ENCODE measurements at regions not wholly inside any gene's neighbourhood (a gene's known extent, or its start where the extent isn't known, plus 50 kb on each side); places are given as distances from the start of the nearest gene placed in this dataset.

DNA sequence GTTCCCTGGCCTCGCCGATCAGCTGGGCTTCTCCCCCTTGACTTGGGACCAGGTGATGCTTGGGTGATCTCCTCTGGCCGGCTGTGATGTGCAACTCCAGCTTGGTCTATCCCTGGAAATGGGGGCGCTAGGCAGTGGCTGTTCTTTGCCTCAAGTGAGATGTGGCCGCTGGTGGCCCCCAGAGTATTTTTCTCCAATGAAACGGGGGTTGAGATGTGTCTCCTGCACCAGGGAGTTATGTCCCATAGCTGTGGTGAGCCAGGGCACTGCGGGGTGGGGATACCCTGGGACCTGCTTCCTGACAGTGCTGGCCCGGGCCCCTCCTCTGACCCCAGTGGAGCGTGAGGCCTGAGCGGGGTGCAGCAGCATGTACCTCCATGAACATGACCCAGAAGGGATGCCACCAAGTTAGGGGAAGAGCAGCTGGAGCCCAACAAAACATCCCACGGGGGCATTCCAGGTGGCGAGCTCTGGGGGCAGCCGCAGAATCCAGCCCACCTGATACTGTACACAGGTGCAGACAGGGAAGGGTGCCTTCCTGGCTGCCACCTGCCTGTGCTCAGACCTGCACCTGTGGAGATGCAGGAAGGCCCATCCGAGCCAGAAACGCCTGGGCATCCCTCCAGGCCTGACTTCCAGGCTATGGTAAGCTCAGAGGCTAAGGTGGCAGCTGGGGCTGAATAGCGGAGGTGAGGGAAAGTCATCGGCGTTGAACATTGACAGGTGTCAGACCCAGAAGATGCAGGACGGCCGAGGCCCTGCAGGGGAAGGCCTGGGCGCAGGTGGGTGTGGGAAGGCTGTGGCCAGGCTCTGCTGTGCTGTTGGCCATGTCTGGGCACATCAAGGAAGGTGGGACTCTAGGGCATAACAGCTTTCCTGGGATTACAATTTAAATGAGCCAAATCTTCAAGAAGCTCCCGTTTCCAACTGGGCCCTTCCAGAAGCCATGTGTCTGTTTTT is 97.3 kb downstream of the CTTN start:
- DNase-seq (ENCODE audit: low read depth, low spot score) (no peak), ATAC-seq (no peak)
- H3K27ac ChIP-seq (ENCODE audit: low read depth, low read length): no peak overlapping the region
- intact Hi-C loops (cut with micrococcal nuclease): no loop called here
- H3K79me2 ChIP-seq (ENCODE audit: insufficient read depth, low read length): no peaks in the 10 kb centered on the region
- H3K9me3 ChIP-seq (ENCODE audit: control insufficient read depth in 1 of 2, insufficient read depth in 1 of 2, low read depth in 1 of 2, low read length in 2 of 2): peaks cover 7 to 10% of the 10 kb centered on the region in 2 experiments; a peak in 2 of 4 replicates
- no peaks in the 10 kb centered on the region for H3K9me2 ChIP-seq (ENCODE audit: insufficient read depth)
- ChIA-PET CTCF (no interaction called here), RAD21 (ENCODE audit: low non-redundant PET in 1 of 2, low total read pairs in 2 of 2, uncharacterized antibody in 2 of 2, unreplicated experiment in 2 of 2) (no interaction called here), POLR2A (no interaction called here)
- H3K9ac ChIP-seq (ENCODE audit: low read length): no peak overlapping the region
- TF ChIP-seq ZNF274 (IDR thresholded peaks at IDR 0.05; ENCODE audit: low read depth, low read length) (no peak), SP1 (IDR thresholded peaks at IDR 0.05; ENCODE audit: low read depth) (no peak), POLR2AphosphoS5 (IDR thresholded peaks at IDR 0.05; ENCODE audit: low read depth, low read length) (no peak), SRF (IDR thresholded peaks at IDR 0.05; ENCODE audit: low read depth) (no peak), REST (IDR thresholded peaks at IDR 0.05; ENCODE audit: low read depth) (no peak), CBX3 (IDR thresholded peaks at IDR 0.05; ENCODE audit: low read depth) (no peak), ELF1 (IDR thresholded peaks at IDR 0.05; ENCODE audit: borderline replicate concordance, low read depth) (no peak), ZFX (IDR thresholded peaks at IDR 0.05) (no peak), POLR2A (IDR thresholded peaks at IDR 0.05; ENCODE audit: borderline replicate concordance, extremely low read depth, insufficient read depth, insufficient read length) (no peak), JUND (IDR thresholded peaks at IDR 0.05) (no peak), TCF7L2 (IDR thresholded peaks at IDR 0.05; ENCODE audit: borderline replicate concordance, extremely low read depth, insufficient read depth, insufficient read length) (no peak), RAD21 (IDR thresholded peaks at IDR 0.05; ENCODE audit: low read depth) (no peak), SIN3A (IDR thresholded peaks at IDR 0.05; ENCODE audit: low read depth) (no peak), EZH2phosphoT487 (IDR thresholded peaks at IDR 0.05; ENCODE audit: borderline replicate concordance) (no peak), CEBPB (IDR thresholded peaks at IDR 0.05; ENCODE audit: low read depth) (no peak), YY1 (IDR thresholded peaks at IDR 0.05; ENCODE audit: extremely low read depth, insufficient replicate concordance, low read depth, low read length) (no peak)
- TF ChIP-seq, protein P1, sequence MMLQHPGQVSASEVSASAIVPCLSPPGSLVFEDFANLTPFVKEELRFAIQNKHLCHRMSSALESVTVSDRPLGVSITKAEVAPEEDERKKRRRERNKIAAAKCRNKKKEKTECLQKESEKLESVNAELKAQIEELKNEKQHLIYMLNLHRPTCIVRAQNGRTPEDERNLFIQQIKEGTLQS (IDR thresholded peaks at IDR 0.05): no peak
- TF ChIP-seq, protein P2, sequence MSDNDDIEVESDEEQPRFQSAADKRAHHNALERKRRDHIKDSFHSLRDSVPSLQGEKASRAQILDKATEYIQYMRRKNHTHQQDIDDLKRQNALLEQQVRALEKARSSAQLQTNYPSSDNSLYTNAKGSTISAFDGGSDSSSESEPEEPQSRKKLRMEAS (IDR thresholded peaks at IDR 0.05): no peak
- no peaks in the 10 kb centered on the region for H4K20me1 ChIP-seq (ENCODE audit: insufficient read depth)
- BruUV-seq (replicated peaks): no TSS peak
- no peaks in the 10 kb centered on the region for H3K27me3 ChIP-seq (ENCODE audit: insufficient read depth, low read length)
- H3K4me3 ChIP-seq (replicated peaks in 1 of 2; ENCODE audit: low read depth in 1 of 2, low read length in 2 of 2): no peak overlapping the region
- no peak overlapping the region for H3K4me2 ChIP-seq (ENCODE audit: low read length)
- H3K4me1 ChIP-seq (ENCODE audit: control insufficient read depth in 1 of 2, insufficient read depth in 2 of 2, low read length in 2 of 2): no peaks in the 10 kb centered on the region
- no peak overlapping the region for H2AFZ ChIP-seq (ENCODE audit: low read depth, low read length, poor library complexity, severe bottlenecking)
- no peaks in the 10 kb centered on the region for H3K36me3 ChIP-seq (ENCODE audit: control insufficient read depth in 1 of 2, insufficient read depth in 2 of 2, low read length in 2 of 2)
